ENCODE measurements at regions not wholly inside any gene's neighbourhood (a gene's known extent, or its start where the extent isn't known, plus 50 kb on each side); places are given as distances from the start of the nearest gene placed in this dataset.

DNA sequence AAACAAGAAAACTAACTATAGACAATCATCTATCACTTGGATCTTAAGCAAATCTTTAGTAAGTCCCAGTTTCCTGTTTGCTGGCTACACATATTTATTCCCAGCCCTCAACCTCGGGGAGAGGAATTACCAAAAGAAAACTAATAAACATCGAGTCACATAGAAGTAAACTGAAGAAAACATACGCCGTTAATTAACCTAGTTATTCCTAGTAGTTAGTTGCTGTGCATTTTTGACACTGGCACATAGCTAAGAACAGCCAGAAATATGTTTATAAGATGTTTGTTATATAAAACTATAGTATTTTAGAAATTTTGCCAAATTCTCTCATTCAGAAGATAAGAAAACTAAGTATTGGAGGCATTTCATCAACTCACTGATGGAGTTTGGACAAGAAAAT lies 407.2 kb upstream of the ARHGEF26 start:
- ATAC-seq, result no peak
- Histone ChIP-seq H3K9me3 (peaks cover 0 to 27% (median 2%) of the 10 kb centered on the region in 12 donors), H3K4me3 (no peak overlapping the region), H3K4me1 (no peaks in the 10 kb centered on the region), H3K27me3 (no peaks in the 10 kb centered on the region), H3K36me3 (no peaks in the 10 kb centered on the region), H3K27ac (no peak overlapping the region)
- TF ChIP-seq, protein P1, sequence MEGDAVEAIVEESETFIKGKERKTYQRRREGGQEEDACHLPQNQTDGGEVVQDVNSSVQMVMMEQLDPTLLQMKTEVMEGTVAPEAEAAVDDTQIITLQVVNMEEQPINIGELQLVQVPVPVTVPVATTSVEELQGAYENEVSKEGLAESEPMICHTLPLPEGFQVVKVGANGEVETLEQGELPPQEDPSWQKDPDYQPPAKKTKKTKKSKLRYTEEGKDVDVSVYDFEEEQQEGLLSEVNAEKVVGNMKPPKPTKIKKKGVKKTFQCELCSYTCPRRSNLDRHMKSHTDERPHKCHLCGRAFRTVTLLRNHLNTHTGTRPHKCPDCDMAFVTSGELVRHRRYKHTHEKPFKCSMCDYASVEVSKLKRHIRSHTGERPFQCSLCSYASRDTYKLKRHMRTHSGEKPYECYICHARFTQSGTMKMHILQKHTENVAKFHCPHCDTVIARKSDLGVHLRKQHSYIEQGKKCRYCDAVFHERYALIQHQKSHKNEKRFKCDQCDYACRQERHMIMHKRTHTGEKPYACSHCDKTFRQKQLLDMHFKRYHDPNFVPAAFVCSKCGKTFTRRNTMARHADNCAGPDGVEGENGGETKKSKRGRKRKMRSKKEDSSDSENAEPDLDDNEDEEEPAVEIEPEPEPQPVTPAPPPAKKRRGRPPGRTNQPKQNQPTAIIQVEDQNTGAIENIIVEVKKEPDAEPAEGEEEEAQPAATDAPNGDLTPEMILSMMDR (IDR thresholded peaks at IDR 0.05), result no peak
- no peak for TF ChIP-seq POLR2A (IDR thresholded peaks at IDR 0.05)
- no peak for DNase-seq
- WGBS, 4 donors, result 72 to 81% (median 75%) methylated on average over 4 of the region's 4 CpGs
- intact Hi-C loops (cut with DNase I), result no loop called here

DNA sequence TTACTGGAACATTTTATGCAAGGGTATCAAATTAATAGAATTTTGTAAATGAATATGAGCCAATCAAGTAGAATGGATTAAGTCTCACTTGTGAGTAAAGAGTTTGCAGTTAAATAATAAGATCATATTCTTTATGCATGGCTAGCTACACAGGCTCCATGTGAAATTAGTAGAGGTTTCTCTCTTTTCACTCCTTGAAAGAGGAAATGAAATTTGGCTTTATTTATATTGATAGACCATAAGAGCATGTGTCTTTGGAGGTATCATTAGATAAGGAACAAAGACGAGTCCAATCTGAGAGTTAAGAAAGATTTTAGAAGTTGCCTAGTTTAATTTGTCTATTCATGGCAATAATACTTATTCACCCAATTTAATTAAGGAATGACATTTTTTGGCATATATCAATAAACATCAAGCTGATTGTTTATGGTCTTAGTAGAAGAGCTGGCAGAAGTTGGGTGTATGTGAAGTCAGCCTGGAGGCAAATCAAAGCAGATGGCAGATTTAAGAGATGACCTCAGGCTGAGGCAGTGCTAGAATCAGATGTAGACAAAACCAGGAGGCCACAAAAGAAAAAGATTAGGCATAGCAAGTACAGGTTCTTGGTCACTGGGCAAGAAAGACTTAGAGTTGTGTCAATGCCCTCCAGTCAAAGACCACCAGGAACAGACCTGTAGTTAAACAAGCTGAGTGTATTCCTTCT lies 406.5 kb upstream of the ARHGEF26 start:
- DNase-seq (no peak), ATAC-seq (no peak)
- TF ChIP-seq POLR2A (IDR thresholded peaks at IDR 0.05), result no peak
- TF ChIP-seq, protein P1 (IDR thresholded peaks at IDR 0.05), result no peak
- Histone ChIP-seq H3K36me3 (no peaks in the 10 kb centered on the region), H3K4me1 (no peaks in the 10 kb centered on the region), H3K27ac (no peak overlapping the region), H3K27me3 (no peaks in the 10 kb centered on the region), H3K9me3 (peaks cover 0 to 23% (median 2%) of the 10 kb centered on the region in 12 donors), H3K4me3 (no peak overlapping the region)
- intact Hi-C loops (cut with DNase I), result no loop called here
- 75 to 90% (median 84%) methylated on average over 1 of the region's 1 CpG for WGBS, 4 donors

DNA sequence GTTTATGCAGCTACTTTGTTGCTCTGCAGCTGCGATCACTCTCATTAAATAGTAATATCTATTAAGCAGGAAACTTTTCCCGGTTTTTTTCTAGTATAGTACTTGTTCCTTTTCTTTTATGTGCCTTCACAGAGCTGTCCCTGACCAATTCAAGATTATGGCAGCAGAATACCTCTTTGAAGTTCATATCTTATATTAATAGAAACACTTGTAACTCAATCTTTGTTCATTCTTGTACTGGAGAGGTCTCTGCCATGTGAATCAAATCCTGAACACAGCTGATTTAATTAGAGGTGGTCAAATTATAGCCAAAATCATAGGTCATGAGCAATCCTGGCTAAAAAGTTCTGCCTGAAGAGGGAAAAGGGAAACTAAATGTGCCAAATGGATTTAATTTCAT lies 399.0 kb upstream of the ARHGEF26 start:
- intact Hi-C loops (cut with DNase I), result no loop called here
- ATAC-seq (no peak), DNase-seq (no peak)
- no peak overlapping the region for H3K27ac ChIP-seq
- no peaks in the 10 kb centered on the region for H3K27me3 ChIP-seq
- no peak for TF ChIP-seq POLR2A (IDR thresholded peaks at IDR 0.05)
- TF ChIP-seq, protein P1 (IDR thresholded peaks at IDR 0.05), result no peak
- no peaks in the 10 kb centered on the region for H3K36me3 ChIP-seq
- H3K4me1 ChIP-seq, result no peaks in the 10 kb centered on the region
- H3K4me3 ChIP-seq, result no peak overlapping the region
- WGBS, 4 donors, result 43 to 59% (median 53%) methylated on average over 2 of the region's 2 CpGs
- no peaks in the 10 kb centered on the region for H3K9me3 ChIP-seq

DNA sequence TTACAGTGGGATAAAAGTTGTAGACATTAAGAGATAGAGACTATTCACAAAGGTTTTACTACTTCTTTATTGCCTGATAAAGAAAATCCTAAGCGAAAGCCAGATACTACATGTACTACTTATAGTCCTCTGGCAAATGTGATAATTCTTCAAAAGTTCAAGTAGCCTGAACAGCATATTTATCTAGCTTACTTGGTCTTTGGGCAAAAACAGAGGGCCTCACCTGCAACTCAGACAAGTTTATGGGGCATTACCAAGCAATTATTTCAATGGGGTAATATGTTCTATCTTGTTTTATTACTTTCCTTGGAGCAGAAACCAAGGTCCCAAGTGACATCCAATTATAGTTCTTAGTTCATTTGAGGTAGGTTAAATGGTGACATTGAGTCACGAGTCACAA lies 390.1 kb upstream of the ARHGEF26 start:
- intact Hi-C loops (cut with DNase I), result no loop called here
- WGBS, 4 donors, result 84 to 87% (median 84%) methylated on average over 2 of the region's 2 CpGs
- Histone ChIP-seq H3K27ac (no peak overlapping the region), H3K9me3 (peaks cover 0 to 8% (median 0%) of the 10 kb centered on the region in 12 donors), H3K4me1 (no peaks in the 10 kb centered on the region), H3K36me3 (no peaks in the 10 kb centered on the region), H3K27me3 (no peaks in the 10 kb centered on the region), H3K4me3 (no peak overlapping the region)
- no peak for TF ChIP-seq POLR2A (IDR thresholded peaks at IDR 0.05)
- TF ChIP-seq, protein P1 (IDR thresholded peaks at IDR 0.05), result no peak
- no peak for DNase-seq
- no peak for ATAC-seq

All from heart left ventricle (tissue), 16 donors.